CD1c-positive myeloid dendritic cell (primary cell): ENCODE measurements at regions not wholly inside any gene's neighbourhood (a gene's known extent, or its start where the extent isn't known, plus 50 kb on each side); places are given as distances from the start of the nearest gene placed in this dataset.
"Not testable (repeated sequence)": the region's sequence is repeated elsewhere in the genome, so short reads cannot be mapped to it uniquely, and the experiment has no call there.

Experiments used
- DNase-seq: peaks from one replicate; pipeline ENCODE4 v3.0.0-alpha.2; 2016; ENCODE audit errors: extremely low spot score

DNA sequence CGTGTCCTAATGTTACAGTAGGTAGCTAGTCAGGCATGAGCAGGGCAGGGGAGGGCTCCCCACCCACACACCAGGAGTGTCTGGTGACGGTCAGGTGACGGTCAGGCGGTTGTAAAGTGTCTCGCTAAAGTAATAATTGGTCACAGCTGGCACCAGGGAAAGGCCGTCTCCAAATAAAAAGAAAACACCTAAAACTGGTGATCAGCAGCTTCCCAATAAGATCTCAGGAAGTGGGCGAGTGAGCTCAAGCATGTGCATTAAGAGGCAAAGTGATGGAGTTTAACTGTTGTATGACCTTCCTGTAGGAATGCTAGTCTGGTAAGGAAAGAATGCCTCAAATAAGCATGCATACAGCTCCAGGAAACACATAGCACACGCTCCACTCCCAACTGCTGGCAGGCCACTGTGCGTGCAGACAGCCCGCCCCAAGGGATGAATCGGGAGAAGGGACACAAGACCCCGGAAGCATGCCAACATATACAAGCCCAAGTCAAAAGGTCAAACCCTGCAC is 177.1 kb downstream of the RNF144A start:
- no peak for DNase-seq

DNA sequence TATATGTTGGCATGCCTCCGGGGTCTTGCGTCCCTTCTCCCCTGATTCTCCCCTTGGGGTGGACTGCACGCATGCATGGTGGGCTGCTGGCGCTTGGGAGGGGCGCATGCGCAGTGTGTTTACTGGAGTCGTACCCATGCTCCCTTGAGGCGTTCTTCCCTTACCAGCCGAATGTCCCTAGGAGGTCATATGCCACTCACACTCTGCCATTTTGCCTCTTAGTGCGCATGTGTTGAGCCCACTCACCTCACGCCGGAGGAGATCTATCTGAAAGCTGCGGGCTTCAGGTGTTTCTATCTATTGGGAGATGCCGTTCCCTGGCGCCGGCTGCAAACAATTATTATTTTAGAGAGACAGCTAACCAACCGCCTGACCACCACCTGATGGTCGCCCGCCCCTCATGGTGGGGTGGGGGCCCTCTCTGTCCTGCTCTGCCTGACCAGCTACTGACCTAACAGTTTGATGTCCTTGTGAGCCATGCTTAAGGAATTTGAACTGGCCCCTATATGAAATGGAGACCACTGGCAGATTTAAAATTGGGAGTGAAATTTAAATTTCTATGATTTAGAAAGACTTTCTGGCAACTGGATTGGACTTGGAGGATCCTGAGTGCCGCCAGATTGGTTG is 179.6 kb downstream of the RNF144A start:
- DNase-seq = no peak

DNA sequence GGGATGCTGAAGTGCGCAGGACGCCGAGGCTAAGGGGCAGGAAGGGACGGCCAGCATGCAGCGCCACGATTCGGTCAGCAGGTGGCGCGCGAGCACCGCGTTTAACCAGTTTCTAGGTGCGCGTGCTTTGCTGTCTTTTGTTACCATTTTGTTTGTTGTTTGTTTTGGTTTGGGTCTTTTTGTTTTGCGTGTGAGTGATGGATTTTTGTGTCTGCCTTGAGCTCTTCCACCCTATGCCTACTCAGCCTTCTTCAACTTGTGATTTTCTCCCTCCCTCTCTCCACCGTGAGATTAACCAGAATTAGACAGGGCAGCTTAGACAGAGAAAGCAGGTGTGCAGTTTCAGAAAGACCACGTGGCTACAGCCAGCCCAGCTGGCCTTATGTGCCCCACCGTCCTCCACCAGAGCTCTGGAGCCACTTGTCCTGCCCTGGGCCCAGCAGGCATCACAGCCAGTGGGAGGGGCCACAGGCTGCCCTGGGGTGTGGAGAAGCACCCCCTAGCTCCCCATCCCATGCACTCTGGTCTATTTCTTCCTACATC is 180.2 kb downstream of the RNF144A start:
- peak; percentile 82 for DNase-seq

DNA sequence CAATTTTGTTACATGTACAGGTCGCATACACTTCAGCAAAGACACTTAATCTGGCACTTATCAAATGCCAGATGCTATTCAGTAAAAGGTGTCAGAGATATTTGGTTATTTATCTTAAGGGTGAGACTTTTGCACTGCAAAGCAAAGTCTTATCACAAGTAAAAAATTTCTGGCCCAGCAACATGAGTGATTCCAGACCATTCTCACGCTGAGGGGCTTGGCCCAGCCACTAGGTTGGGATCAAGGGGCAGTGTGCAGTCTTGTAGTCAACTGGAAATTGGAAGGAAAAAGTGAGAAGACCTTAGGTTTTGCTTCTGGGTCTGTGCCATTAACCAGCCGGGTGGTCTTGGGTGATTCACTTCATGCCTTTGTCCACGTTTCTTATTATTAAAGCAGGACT is 181.6 kb downstream of the RNF144A start:
- DNase-seq = no peak

DNA sequence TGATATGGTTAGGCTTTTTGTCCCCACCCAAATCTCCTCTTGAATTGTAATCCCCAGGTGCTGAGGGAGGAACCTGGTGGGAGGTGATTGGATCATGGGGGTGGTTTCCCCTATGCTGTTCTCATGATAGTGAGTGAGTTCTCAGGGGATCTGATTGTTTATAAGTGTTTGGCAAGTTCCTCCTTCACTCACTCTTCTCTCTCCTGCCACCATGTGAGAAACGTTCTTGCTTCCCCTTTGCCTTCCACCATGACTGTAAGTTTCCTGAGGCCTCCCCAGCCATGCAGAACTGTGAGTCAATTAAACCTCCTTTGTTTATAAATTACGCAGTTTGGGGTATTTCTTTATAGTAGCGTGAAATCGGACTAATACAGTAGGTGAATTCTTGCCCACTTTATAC is 182.5 kb downstream of the RNF144A start:
- not testable (repeated sequence) for DNase-seq

DNA sequence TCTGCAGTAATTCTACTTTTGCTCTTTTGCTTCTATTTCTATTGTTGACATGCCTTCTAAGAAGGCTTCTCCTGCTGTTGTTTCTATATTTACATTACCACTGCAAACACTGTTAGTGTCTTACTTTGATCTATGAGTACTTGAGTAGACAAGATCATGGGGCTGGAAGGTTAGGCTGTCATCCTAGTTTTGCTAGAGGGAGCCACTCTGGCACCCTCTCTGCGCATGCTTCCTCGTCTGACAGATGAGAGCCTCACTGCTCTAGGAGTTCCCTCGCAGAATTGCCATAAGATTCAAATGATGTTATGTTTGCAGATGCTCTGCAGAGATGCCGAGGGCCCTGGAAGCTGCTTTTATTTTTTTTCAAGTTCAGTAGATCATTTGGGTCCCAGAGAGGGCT is 185.6 kb downstream of the RNF144A start:
- no peak for DNase-seq

DNA sequence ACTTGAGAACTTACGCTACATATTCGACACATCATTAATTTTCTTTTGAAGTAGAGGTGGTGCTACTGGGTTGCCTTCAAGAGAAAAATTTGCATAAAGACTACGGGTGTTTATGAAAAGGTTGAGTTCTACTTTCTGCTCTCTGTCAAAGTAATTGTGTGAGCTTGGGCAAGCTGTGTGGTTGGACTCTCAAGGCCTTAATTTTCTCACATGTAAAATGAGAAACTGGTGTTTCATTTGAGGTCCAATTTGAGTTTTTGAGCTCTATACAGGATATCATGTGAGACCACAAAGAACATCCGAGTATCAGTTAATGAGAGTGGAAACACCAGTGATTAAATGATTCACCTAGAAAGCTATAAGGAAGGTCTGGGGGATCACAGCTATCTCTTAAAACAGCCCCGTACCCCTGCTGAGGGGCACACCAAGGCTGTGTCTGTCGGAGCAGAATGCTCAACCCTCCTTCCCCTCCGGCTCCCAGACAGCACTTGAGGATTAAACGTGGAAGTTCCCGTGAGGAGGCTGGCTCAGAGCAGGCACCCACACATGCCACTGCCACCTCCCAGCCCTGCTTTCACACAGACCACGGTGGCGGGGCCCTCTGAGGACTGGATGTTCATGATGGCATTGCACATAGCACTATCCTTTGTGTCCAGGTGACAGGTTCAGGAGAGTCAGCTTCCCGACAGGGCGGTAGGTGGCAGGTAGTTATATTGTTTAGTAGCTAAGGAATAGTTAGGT is 191.8 kb downstream of the RNF144A start:
- DNase-seq = no peak

DNA sequence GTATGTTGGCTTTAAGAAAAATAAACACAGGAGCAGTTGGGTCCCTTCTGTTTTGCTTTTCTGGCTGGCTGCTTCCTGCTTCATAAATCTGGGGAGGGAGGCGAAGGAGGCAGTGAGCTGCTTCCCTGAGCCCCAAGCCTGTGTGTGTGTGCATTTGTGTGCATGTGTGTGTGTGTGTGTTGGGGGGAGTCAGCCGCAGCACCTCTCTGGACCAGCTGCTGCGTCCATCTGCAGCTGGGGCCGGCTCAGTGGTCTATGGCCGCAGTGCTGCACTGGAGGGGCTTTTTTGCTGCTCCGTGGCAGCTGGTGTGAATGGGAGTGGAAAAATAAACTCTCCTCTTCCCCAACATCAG is 192.3 kb downstream of the RNF144A start:
- no peak for DNase-seq

DNA sequence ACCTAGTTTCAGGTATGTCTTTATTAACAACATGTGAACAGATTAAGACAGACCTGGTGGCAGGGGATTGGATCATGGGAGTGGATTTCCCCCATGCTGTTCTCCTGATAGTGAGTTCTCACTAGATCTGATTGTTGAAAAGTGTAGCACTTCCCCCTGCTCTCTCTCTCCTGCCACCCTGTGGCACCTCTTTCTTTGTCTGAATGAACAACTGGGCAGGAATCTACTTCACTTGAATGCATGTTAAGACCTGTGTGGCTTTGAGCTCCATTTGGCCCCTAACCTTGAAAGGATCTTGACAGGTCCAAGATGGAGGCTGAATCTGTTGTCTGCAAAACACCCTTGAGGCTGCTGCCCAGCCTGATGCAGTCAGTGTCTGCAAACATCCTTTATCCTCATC is 194.4 kb downstream of the RNF144A start:
- DNase-seq = no peak

DNA sequence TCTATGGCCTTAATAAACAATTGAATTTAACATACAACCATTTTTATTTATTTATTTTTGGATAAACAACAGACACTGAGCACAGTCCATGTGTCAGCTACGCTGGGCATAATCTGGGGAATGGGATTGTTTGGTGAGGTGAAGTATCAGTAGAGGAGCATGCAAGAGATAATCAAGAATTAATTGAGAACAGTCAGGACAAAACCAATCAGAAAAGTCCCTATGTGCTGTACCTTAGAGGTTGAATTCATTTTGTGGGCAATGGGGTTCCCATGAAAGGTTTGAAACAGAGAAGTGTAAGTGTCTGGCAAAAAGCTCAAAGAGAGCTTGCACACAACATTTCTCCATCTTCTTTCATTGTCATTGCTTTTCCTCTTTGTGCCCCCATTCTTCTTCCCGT is 198.2 kb downstream of the RNF144A start:
- DNase-seq = no peak

DNA sequence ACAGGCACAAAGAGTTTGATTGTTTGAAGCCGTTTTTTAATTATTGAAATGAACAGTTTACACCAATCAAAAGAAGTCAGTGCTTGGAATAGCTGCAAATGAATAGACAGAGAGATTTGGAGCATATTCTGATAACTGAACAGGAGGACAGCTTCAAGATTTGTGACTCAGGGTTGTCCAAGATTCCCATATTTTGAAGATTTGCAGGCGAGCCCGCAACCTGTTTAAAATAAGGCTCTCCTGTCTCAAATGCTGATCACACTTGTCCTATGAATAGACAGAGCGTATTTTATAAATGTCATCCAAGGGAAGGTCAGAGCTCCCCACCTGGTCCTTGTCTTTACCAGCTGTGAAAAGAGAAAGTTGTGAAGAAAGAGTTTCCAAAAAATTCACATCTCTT is 198.7 kb downstream of the RNF144A start:
- no peak for DNase-seq

DNA sequence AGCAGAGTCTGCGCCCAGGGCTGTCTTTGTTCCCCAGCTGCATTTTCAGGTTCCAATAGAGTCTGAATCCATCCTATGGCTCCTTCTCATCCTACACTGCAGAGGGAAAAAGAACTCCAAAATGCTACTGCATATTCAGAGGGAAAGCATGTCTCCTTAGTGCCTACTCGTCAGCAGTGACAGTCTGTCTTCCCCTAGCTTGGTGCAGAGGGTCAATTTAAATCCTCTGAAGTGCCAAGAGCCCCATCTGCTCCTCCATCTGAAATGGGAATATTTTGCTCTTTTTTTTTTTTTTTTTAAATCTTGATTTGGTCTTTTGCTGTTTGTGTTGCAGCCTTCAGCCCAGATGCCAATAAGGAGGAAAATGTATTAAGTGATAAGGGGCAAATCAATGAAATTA is 199.3 kb downstream of the RNF144A start:
- no peak for DNase-seq

DNA sequence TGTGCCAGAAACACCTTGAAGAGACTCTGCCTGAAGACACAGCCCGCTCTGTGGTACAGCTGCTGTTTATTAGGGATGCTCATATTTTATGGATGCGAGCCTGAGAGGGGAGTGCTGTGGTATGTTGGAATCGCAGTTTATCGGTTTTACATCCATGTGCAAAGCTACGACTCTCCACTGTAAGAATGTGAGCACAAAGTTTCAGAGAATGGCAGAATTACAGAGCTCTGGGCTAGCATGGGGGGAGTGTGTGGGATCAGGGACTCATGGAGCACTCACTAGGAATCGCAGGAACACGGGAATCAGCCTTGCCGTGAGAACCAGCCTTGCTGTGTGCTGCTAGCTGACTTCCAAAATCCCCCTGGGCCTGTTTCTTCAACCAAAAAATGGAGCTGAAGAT is 199.9 kb downstream of the RNF144A start:
- DNase-seq = no peak

DNA sequence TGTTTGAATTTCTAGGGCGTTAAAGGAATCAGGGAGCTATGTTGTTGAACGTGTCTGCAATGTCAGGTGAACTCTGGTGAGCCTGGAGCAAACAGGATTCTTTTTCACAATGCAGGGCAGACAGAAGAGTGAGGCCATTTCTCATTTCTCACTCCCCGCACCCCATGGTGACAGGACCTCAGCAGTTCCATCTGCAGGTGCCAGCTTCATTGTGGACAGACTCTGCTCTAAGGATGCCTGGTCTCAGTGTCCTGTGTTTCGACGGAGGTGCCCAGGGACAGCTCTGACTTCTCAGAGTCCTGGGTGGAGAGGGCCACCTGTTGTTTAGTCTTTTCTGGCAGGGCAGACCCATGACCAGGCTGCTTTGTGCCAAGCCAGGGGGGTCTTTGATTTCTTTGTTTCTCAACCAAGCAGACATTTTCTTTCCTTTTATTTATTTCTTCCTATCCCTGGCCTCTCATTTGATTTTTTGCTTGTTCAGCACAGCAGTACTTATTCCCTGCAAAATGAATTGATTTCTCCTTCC is 201.5 kb downstream of the RNF144A start:
- no peak for DNase-seq

DNA sequence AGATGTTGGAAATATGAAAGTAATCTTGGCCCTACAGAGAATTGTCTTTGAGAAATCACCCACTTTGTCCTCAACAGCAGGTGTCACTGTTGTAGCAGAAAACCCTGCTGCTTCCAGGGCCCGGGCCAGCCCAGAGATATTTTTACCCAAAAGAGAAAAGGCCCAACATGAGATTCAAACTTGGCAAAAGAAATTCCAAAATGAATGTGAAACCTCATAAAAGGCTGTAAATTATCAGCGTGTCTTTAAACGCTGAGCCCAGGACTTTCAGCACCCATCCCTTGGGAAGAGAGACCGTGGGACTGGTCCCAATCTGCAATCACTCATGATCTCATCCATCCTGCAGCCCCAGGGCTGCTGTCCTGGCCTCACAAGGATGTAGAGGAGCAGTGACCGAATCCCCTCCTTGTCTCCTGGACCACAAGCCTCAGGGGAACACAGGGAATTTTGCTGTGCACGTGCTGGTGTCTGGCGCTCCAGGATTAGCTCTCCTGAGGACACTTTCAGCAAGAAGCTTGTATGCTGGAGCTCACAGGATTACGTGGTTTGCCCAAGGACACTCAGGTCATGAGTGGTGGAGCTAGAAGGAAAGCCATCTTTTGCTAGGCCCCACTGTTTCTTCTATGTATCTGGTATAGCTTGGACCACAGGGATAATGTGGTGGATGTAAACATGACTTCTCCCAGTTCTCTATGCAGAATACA is 202.1 kb downstream of the RNF144A start:
- peak; percentile 15 for DNase-seq

DNA sequence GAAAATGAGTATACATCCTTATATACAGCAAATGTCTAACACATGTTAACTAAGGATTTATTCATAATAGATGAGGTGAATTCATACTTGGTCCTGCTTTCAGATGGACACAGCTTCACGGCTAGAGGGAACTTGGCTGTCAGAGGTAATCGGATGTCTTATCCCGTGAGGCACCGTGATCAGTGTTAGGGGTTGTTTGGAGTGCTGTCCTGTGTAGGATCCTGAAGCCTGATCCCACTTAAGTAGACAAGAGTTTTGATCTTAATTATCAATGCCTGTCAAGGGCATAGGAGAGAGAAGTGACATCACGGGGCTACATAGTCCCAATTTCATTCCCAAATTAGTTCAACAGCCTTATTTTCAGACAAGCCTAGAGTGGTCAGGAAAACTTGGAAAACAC is 204.6 kb downstream of the RNF144A start:
- DNase-seq = no peak

DNA sequence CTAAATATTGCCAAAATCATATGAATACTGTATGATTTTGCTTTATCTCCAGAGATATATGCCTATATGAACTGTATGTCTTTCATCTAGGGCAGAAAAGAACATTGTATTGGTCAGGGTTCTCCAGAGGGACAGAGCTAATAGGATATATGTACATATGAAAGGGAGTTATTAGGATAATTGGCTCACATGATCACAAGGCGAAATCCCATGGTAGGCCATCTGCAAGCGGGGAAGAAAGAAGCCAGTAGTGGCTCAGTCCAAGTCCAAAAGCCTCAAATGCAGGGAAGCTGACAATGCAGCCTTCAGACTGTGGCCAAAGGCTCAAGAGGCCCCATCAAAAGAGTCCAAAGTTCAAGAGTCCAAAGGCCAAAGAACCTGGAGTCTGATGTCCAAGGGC is 209.9 kb downstream of the RNF144A start:
- DNase-seq = no peak

DNA sequence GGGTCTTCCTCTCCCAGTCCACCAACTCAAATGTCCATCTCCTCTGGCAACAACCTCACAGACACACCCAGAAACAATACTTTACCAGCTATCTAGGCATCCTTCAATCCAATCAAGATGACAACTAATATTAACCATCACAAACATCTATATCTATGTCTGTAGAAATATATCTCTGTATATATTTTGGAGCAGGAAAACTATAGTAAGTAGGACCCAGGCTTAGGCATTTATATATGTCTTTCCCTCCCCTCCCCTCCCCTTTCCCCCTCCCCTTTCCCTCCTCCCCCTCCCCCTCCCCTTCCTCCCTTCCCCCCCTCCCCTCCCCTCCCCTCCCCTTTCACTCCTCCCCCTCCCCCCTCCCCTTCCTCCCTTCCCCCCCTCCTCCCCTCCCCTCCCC is 210.5 kb downstream of the RNF144A start:
- no peak for DNase-seq

DNA sequence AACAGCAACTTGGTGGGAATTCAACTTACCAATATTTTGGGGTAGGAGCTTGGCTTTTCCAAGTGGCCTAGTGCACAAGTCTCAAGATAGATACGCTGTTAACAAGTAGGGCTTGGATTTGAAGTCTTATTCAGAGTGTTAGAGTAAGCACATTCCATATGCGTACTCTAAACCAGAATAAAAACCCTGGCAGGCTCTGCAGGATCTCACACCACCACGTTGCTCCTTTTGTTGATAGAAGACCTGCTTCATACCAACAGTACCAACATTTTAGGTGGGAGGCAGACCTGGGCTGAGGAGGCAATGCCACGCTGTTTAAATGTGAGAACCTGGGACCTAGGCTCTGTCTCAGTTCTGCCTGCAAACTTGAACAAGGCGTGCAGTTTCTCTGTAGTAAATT is 214.0 kb downstream of the RNF144A start:
- DNase-seq = no peak

DNA sequence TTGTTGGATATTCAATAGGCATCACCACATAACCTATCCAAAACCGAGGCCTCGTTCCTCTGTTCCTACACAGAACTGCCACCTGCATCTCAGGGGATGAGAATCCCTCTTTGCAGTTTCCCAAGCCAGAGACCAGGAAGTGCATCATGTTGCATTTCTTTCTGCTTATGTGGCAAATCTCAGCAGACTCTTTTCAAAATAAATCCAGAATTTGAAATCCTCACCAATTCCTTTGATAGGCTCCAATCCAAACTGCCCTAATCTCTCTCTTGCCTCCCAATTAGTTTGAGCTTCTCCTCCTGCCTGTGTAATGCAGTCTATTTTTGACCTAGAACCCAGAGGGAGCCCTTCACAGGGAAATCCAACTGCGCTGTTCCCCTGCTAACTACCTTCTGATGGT is 215.5 kb downstream of the RNF144A start:
- DNase-seq = no peak

DNA sequence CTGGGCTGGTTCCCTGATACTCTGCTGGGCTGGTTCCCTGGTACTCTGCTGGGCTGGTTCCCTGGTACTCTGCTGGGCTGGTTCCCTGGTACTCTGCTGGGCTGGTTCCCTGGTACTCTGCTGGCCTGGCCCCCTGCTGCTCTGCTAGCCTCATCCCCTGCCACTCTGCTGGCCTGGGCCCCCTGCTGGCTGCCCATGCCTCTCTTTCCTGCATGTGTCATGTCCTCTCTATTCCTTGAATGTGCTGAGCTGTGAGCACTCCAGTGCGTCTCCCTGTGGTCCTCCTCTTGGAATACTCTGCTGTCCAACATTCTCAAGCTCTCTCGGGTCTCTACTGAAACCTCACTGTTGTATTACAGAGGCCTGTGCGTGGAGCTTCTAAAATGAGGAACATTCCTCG is 216.3 kb downstream of the RNF144A start:
- DNase-seq = no peak

DNA sequence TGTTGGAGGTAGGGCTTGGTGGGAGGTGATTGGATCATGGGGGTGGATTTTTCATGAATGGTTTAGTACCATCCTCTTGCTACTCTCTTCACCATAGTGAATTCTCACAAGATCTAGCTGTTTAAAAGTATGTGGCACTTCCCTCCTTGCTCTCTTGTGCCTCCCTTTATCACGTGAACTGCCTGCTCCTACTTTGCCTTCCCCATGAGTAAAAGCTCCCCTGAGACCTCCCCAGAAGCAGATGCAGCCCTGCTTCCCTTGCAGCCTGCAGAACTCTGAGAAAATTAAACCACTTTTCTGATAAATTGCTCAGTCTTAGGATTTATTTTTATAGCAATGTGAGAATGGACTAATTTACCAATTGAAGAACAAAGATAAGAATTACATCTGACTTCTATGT is 223.1 kb downstream of the RNF144A start:
- DNase-seq = no peak

DNA sequence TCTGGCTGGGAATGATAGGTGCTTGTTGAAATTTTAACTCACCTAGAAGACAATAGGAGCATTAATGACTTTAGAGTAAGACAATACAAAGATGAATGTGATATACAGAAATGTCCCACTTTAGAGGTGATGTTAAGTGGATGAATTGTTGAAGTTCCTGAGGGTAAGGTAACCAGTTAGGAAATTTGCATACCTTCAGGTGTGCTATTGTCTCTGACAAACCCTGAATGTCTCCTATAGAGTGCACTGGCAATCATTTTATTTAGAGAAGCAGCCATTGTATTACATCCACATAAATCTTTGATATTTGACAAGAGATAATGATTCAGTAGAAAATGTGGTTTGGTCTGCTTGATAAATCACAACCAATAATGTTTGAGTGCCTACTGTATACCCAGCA is 228.5 kb downstream of the RNF144A start:
- DNase-seq = no peak
